HUES6 (cell line): ENCODE measurements at regions not wholly inside any gene's neighbourhood (a gene's known extent, or its start where the extent isn't known, plus 50 kb on each side); places are given as distances from the start of the nearest gene placed in this dataset.

Experiments used
- H3K27ac ChIP-seq: 2 replicates; pipeline ENCODE4 v1.7.0; 2013; ENCODE audit warnings: low read depth, mild to moderate bottlenecking, low read length, inconsistent platforms
- H3K27me3 ChIP-seq: 2 replicates; pipeline ENCODE4 v1.6.1; 2013; ENCODE audit warnings: low read length; ENCODE audit not compliant: control insufficient read depth, insufficient read depth
- H3K36me3 ChIP-seq: 2 replicates; pipeline ENCODE4 v1.6.1; 2013; ENCODE audit warnings: low read length; ENCODE audit not compliant: control insufficient read depth, insufficient read depth
- H3K4me1 ChIP-seq: 2 replicates; pipeline ENCODE4 v1.6.1; 2013; ENCODE audit warnings: low read length; ENCODE audit not compliant: control insufficient read depth, insufficient read depth
- H3K4me3 ChIP-seq: 2 replicates; pipeline ENCODE4 v1.5.1; 2013; ENCODE audit warnings: low read depth, low read length
- H3K9ac ChIP-seq: one replicate; pipeline ENCODE4 v1.6.1; 2013; ENCODE audit warnings: mild to moderate bottlenecking, low read length
- H3K9me3 ChIP-seq: 2 replicates; pipeline ENCODE4 v1.6.1; 2013; ENCODE audit warnings: low read depth, low read length; ENCODE audit not compliant: control insufficient read depth, insufficient read depth

DNA sequence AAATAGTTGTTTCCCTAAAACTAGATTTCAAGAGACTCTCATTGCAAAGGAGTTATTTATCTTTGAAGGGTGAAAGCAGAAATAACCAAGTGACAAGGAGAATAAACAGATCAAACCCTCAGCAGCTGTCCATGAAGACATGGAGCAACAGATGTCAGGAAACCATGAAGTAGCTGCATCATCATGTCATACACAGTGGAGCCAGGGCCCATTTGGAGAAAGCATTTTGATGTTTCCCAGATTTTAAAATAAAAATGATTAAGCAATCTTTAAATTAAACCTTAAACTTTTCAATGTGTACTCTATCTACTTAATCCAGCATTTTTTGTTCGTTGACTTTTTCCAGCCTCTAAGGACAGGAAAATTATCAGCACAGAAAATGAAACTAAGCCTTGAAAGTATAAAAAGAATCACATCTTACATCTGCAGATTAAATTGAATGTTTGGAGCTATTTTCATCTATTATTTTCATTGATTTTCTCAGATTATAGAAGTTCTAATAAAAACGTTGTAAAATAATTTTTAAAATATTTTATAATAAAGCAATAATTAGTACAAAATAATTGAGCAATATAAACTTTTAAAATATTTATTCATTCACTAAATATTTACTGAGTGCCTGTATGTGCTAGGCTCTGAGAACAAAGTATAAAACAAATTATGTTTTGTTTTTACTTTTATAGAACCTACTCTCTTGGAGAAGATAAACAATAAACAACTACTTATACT, 860.1 kb downstream of the BCL11A start:
- Histone ChIP-seq H3K4me3 (no peak overlapping the region), H3K27me3 (no peaks in the 10 kb centered on the region), H3K9me3 (no peaks in the 10 kb centered on the region), H3K9ac (no peak overlapping the region), H3K36me3 (no peaks in the 10 kb centered on the region), H3K27ac (no peak overlapping the region), H3K4me1 (peaks cover 6% of the 10 kb centered on the region; the same call in 1 of the 2 replicates)

DNA sequence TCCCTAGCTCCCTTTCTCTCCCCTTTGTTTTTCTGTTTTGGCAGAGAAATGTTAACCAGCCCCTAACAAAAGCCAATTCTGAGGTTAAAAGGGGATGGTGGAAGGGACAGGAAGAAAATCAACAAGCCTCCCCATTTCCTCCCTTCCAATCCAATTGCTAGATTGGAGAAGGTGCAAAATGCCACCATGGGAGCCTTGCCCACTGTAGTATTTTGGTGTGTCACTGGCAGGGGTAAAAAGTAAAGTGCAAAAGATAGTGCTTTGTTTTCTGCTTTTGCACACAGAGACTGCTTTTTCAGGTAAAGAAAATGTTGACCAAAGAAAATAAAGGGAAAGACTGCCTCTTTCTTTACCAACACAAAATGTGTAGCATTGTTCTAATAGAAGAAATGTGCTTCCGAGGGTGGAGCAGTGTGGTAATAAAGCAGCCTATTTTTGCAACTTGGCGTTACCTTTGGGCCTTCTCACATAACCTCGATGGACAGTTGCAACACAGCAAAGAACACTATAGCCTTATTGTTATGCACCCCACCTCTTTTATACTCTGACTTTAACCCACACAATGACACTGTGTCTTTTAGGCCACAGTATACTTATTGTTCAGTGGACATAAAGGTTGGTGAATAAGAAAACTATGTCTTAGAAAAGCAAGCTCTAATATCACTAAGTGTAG, 861.8 kb downstream of the BCL11A start:
- peaks cover 6% of the 10 kb centered on the region; the same call in 1 of the 2 replicates for H3K4me1 ChIP-seq
- H3K9me3 ChIP-seq, result no peaks in the 10 kb centered on the region
- no peak overlapping the region for H3K27ac ChIP-seq
- H3K9ac ChIP-seq, result no peak overlapping the region
- H3K4me3 ChIP-seq, result no peak overlapping the region
- no peaks in the 10 kb centered on the region for H3K36me3 ChIP-seq
- H3K27me3 ChIP-seq, result no peaks in the 10 kb centered on the region

DNA sequence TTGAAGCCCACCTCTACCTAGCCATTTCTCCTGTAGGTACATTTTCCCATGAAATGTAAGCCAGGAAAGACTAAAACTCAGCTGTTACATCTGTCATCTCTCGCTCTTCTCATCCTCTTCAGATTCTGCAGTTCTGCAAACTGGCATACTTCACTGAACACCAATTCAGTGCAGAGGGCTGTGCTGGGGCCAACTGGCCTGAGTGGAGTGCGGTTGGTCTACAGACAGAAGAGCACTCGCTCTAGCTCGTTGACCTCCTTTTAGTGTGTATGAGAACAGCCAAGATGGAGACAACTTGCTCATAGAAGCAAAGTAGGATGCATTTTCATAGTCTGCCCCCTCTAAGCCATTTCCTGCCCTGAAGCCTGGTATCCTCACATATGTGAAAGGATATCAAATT, 862.6 kb downstream of the BCL11A start:
- H3K27me3 ChIP-seq, result no peaks in the 10 kb centered on the region
- H3K27ac ChIP-seq, result no peak overlapping the region
- no peak overlapping the region for H3K9ac ChIP-seq
- H3K4me1 ChIP-seq, result peaks cover 6% of the 10 kb centered on the region; the same call in 1 of the 2 replicates
- H3K4me3 ChIP-seq, result no peak overlapping the region
- no peaks in the 10 kb centered on the region for H3K9me3 ChIP-seq
- no peaks in the 10 kb centered on the region for H3K36me3 ChIP-seq

DNA sequence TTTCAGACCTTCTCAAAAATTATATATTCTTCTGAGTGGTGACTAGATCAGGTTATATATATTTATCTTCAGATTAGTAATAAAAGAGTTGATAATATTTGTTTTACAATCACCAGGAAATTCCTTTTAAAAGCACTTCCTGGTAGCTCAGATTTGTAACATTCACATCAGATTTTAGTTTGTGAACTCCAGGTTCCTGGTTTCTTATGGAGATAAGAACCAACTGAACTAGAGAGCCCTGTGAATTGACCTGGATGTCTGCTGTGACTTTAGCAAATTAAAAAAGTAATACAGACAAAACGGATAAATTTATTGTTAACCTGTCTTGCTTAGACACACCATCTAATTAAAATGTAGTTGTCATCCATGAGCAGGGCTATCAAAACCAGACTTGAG, 868.7 kb downstream of the BCL11A start:
- no peaks in the 10 kb centered on the region for H3K4me1 ChIP-seq
- H3K9me3 ChIP-seq, result no peaks in the 10 kb centered on the region
- no peak overlapping the region for H3K4me3 ChIP-seq
- H3K9ac ChIP-seq, result no peak overlapping the region
- H3K27ac ChIP-seq, result no peak overlapping the region
- H3K36me3 ChIP-seq, result no peaks in the 10 kb centered on the region
- H3K27me3 ChIP-seq, result no peaks in the 10 kb centered on the region

DNA sequence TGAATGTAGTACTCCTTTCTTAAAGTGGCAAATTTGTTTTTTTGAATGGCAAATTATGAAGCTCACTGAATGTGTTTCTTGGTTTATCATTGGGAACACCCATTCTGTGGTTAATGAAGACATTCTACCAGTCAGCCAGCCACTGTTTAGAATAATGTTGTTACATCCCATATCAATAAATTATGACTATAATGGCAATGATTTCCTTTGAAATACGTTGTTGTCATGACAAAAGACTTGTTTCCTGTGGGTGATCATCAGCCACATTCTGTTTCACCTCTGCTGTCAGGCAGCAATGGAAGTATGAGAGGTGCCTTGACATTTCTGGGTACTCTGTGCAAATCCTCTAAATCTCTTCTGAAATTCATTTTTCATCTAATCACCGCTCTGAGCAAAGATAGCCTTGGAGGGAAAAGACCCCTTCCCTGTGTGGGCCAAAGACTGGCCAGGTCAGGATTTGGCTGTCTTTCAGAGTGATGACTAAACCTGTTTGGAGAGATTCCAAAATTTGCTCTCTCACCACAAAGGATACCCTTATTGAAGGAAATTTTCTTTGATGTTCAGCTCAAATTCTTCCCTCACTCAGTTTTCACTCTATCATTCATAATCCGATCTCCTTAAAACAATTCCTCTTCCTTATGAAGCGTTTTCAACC, 869.2 kb downstream of the BCL11A start:
- Histone ChIP-seq H3K36me3 (no peaks in the 10 kb centered on the region), H3K9me3 (no peaks in the 10 kb centered on the region), H3K4me1 (no peaks in the 10 kb centered on the region), H3K27ac (no peak overlapping the region), H3K9ac (no peak overlapping the region), H3K4me3 (no peak overlapping the region), H3K27me3 (no peaks in the 10 kb centered on the region)

DNA sequence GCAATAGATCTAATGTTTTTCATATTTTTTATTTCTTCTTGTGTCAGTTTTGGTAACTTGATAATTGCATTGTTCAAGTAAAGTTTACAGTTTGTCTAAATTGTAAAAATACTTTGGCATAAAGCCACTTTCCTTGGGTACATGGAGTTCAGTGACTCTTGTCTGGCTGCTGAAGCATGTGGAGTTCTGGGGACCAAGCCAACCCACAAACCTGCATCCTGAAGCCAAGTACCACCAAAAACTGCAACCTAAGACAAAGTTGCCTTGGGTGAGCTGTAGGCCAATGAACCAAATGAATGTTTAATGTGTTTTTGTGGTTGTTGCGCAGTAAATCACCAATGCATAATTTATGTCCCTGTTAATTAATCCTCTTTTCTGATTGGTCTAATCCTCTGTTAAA, 872.6 kb downstream of the BCL11A start:
- Histone ChIP-seq H3K27ac (no peak overlapping the region), H3K36me3 (no peaks in the 10 kb centered on the region), H3K9ac (no peak overlapping the region), H3K4me3 (no peak overlapping the region), H3K27me3 (no peaks in the 10 kb centered on the region), H3K9me3 (no peaks in the 10 kb centered on the region), H3K4me1 (no peaks in the 10 kb centered on the region)

DNA sequence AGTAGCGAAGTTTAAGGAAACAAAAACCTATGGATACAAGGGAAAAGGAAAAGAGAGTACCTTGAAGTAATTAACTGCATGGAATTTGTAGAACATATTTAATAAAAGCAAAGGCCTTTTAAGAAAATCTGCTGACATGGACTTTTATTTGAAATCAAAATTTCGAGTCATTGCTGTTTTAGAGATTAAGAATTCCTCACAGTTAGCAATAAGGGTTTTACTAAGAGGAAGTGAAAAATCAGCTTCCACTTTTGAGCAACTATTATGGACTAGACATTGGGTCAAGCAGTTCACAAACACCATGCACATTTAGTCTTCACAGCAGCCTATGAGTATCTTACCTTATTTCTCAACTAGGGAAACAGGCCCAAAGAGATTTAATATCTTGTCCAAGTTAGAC, 876.3 kb downstream of the BCL11A start:
- H3K4me3 ChIP-seq, result no peak overlapping the region
- H3K27ac ChIP-seq, result no peak overlapping the region
- no peaks in the 10 kb centered on the region for H3K4me1 ChIP-seq
- no peaks in the 10 kb centered on the region for H3K27me3 ChIP-seq
- no peak overlapping the region for H3K9ac ChIP-seq
- no peaks in the 10 kb centered on the region for H3K9me3 ChIP-seq
- H3K36me3 ChIP-seq, result no peaks in the 10 kb centered on the region

DNA sequence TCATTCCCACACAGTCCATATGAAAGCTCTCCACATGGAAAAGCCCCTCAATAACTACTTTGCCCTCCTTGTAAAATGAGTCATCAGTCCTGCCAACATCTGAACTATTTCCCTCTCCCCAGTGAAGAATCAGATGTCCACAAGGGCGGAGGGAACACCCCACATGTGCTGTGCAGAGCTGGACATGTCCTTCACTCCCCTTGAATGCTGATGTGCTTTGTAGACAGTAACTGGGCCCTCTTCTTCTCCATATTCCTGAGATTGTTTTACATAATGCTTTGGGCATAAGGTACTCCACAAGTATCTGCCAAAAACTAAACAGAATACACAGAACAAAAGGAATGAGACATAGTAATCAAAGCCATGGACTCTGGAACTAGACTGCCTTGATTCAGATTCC, 879.4 kb downstream of the BCL11A start:
- no peak overlapping the region for H3K9ac ChIP-seq
- no peaks in the 10 kb centered on the region for H3K4me1 ChIP-seq
- H3K27ac ChIP-seq, result no peak overlapping the region
- H3K36me3 ChIP-seq, result no peaks in the 10 kb centered on the region
- H3K27me3 ChIP-seq, result no peaks in the 10 kb centered on the region
- no peak overlapping the region for H3K4me3 ChIP-seq
- H3K9me3 ChIP-seq, result no peaks in the 10 kb centered on the region

DNA sequence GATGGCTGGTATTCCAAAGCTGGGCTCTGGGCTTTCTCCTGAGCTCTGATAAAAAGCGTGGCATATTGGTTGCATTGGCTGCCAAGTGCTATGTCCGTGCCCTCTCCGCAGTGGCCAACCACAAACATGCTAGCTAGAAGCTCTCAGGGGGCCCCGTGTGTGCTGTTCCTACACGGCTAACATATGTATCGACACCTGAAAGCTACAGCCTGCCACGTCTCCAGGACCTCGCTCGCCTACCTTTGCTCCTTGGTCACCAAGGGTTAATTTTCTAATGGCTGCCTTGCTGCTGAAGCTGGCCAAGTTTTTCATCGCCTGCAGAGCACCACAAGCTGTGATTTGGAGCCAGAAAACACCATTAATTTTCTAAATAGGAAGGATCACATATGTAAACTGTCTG, 888.4 kb downstream of the BCL11A start:
- Histone ChIP-seq H3K9me3 (no peaks in the 10 kb centered on the region), H3K9ac (no peak overlapping the region), H3K36me3 (no peaks in the 10 kb centered on the region), H3K4me1 (peaks cover 17% of the 10 kb centered on the region), H3K4me3 (no peak overlapping the region), H3K27me3 (no peaks in the 10 kb centered on the region), H3K27ac (no peak overlapping the region)

DNA sequence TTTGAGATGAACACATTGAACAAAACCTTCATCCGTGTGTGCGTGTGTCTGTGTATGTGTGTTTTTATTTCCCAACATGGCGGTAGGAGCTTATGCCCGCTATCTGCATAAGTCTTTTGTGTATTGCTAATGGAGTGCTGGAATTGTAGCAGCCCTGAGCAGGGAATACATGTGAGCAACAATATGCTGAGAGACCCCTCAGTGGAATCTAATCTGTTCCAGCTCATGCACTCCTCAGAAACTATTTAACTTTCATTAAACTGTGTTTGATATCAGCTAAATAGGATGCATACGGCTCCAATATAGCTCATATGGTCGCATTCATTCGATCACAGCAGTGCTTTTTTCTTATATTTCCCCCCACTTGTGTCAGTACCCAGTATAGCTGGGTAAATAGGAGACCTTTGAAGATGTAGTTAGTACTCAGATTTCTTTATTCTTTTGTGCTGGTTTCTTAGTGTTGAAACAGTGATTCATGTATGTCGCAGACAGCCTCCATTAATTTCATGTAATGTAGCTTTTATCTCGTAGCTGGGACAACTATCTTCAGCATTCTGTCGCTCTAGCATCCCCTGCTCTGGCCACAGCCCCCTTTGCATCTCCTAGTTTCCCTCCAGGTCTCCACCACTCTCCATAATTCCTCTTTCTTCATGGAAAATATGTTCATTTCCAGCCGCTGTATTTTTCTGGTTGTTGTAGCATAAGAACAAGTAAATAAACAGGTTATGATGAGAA, 891.2 kb downstream of the BCL11A start:
- H3K9me3 ChIP-seq, result no peaks in the 10 kb centered on the region
- no peaks in the 10 kb centered on the region for H3K36me3 ChIP-seq
- H3K9ac ChIP-seq, result no peak overlapping the region
- H3K4me1 ChIP-seq, result peaks cover 17% of the 10 kb centered on the region
- no peak overlapping the region for H3K4me3 ChIP-seq
- H3K27ac ChIP-seq, result no peak overlapping the region
- H3K27me3 ChIP-seq, result no peaks in the 10 kb centered on the region

DNA sequence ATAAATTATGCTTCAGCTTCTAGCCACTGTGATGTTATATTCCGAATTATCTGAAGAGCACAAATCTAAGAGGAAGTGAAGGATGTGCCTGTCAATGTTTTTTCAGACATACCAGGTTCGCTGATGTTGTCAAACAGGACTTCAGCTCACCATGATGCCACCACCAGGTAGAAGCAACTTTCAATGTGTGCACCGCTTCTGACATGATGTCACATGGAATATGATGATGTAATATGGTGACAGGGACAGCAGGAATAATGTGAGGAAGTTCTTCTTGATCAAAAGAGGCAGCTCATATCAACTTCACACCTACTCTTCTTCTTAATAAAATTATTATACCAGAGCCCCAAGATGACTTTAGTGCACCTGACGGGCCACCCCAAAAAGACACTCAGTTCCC, 893.2 kb downstream of the BCL11A start:
- H3K4me3 ChIP-seq, result no peak overlapping the region
- no peak overlapping the region for H3K27ac ChIP-seq
- no peaks in the 10 kb centered on the region for H3K27me3 ChIP-seq
- H3K4me1 ChIP-seq, result peaks cover 17% of the 10 kb centered on the region
- H3K9ac ChIP-seq, result no peak overlapping the region
- no peaks in the 10 kb centered on the region for H3K36me3 ChIP-seq
- no peaks in the 10 kb centered on the region for H3K9me3 ChIP-seq
